Endothelial cell of umbilical vein (primary cell): ENCODE measurements at regions not wholly inside any gene's neighbourhood (a gene's known extent, or its start where the extent isn't known, plus 50 kb on each side); places are given as distances from the start of the nearest gene placed in this dataset.

Experiments
- BruUV-seq: library from RNA; stranded (reverse); fragments of 400-500 nt; replicated peaks from 2 replicates; lab custom pipeline; 2021; lab: Mats Ljungman, UMichigan
- CTCF ChIA-PET: fragments of 300-600, 350-600 bp; sonication (Branson Sonifier 250); formaldehyde crosslinking; loops from one replicate; lab custom pipeline; 2021; ENCODE audit warnings: antibody characterized with exemption, inconsistent platforms; lab: Charles Lee
- POLR2A ChIA-PET: fragments of 300-600, 350-600 bp; sonication (Branson Sonifier 250); formaldehyde crosslinking; loops from one replicate; lab custom pipeline; 2021; ENCODE audit warnings: antibody characterized with exemption, inconsistent platforms; lab: Charles Lee
- DNase-seq: peaks from one replicate; pipeline ENCODE4 v3.0.0-alpha.2; 2011; ENCODE audit warnings: low read depth, low spot score
- FAIRE-seq: peaks from 2 replicates; lab custom pipeline; 2011; peaks lifted over from hg19 to GRCh38; lab: Jason Lieb, UNC
- H2AFZ ChIP-seq: 2 replicates; pipeline ENCODE4 v1.6.0; 2012; ENCODE audit warnings: low read depth, low read length, control low read depth, inconsistent platforms
- H3K27ac ChIP-seq: 2 replicates; pipeline ENCODE4 v1.5.1; 2011; ENCODE audit warnings: low read depth, mild to moderate bottlenecking, control low read depth, low read length, moderate library complexity; ENCODE audit not compliant: insufficient read depth
- H3K27me3 ChIP-seq, 2 experiments: 2 replicates each; pipeline versions ENCODE4 v1.6.0 to v1.6.1; 2011; ENCODE audit warnings: low read length in 2 of 2, mixed read lengths in 1 of 2; ENCODE audit not compliant: control insufficient read depth in 2 of 2, insufficient read depth in 2 of 2
- H3K36me3 ChIP-seq, 2 experiments: 2 replicates in 1 of 2; 3 replicates in 1 of 2; pipeline ENCODE4 v1.5.1; 2011; ENCODE audit warnings: low read length in 2 of 2, mild to moderate bottlenecking in 1 of 2, moderate library complexity in 1 of 2; ENCODE audit not compliant: control insufficient read depth in 2 of 2, insufficient read depth in 2 of 2; ENCODE audit errors: extremely low read depth in 1 of 2
- H3K4me1 ChIP-seq: 3 replicates; pipeline ENCODE4 v1.5.1; 2011; ENCODE audit warnings: mild to moderate bottlenecking, low read length; ENCODE audit not compliant: control insufficient read depth, insufficient read depth; ENCODE audit errors: extremely low read depth
- H3K4me2 ChIP-seq: 2 replicates; pipeline ENCODE4 v1.6.1; 2011; ENCODE audit warnings: low read length, control low read depth, mixed read lengths; ENCODE audit not compliant: insufficient read depth
- H3K4me3 ChIP-seq, 3 experiments: fragments of 200-600 bp in 1 of 3; sonication (generic), shearing (Covaris generic) in 1 of 3; replicated peaks in 1 of 3; 2 replicates each; pipeline ENCODE4 v1.5.1; 2011 to 2016; ENCODE audit warnings: control low read depth in 3 of 3, low read length in 3 of 3, mild to moderate bottlenecking in 2 of 3, inconsistent platforms in 1 of 3, low read depth in 1 of 3, moderate library complexity in 1 of 3; ENCODE audit not compliant: insufficient read depth in 1 of 3
- H3K79me2 ChIP-seq: 2 replicates; pipeline ENCODE4 v1.6.0; 2012; ENCODE audit warnings: low read length, inconsistent platforms; ENCODE audit not compliant: control insufficient read depth, insufficient read depth
- H3K9ac ChIP-seq: replicated peaks from 2 replicates; pipeline ENCODE3; 2011; ENCODE audit warnings: low read length, control low read depth; ENCODE audit not compliant: insufficient read depth; ENCODE audit errors: extremely low read depth
- H3K9me1 ChIP-seq: replicated peaks from 3 replicates; pipeline ENCODE4 v1.6.0; 2011; ENCODE audit warnings: mild to moderate bottlenecking, low read length; ENCODE audit not compliant: control insufficient read depth, insufficient read depth; ENCODE audit errors: extremely low read depth
- H3K9me3 ChIP-seq: replicated peaks from 2 replicates; pipeline ENCODE4 v1.5.1; 2012; ENCODE audit warnings: low read length, inconsistent platforms; ENCODE audit not compliant: control insufficient read depth, insufficient read depth
- H4K20me1 ChIP-seq: replicated peaks from 2 replicates; pipeline ENCODE3; 2011; ENCODE audit warnings: mild to moderate bottlenecking, low read length; ENCODE audit not compliant: control insufficient read depth, insufficient read depth; ENCODE audit errors: extremely low read depth
- CTCF ChIP-seq, 2 donors: IDR thresholded peaks; 1 replicate in 1 of 2; 2 replicates in 1 of 2; pipeline ENCODE4 v1.5.1; 2011; ENCODE audit warnings: low read length in 2 of 2, mild to moderate bottlenecking in 2 of 2, moderate library complexity in 2 of 2, control low read depth in 1 of 2, inconsistent platforms in 1 of 2, low read depth in 1 of 2; ENCODE audit not compliant: insufficient read depth in 1 of 2; ENCODE audit errors: extremely low read depth in 1 of 2
- EZH2 ChIP-seq: IDR thresholded peaks from 2 replicates; pipeline ENCODE4 v1.6.1; 2012; ENCODE audit warnings: borderline replicate concordance, low read depth, mild to moderate bottlenecking, moderate library complexity, low read length, inconsistent platforms; ENCODE audit not compliant: severe bottlenecking
- FOS ChIP-seq: IDR thresholded peaks from 2 replicates; pipeline ENCODE4 v1.6.1; 2011; ENCODE audit warnings: mild to moderate bottlenecking, low read length, moderate library complexity, borderline replicate concordance; ENCODE audit not compliant: insufficient read depth
- GATA2 ChIP-seq: IDR thresholded peaks from 2 replicates; pipeline ENCODE4 v1.7.0; 2011; ENCODE audit warnings: low read depth, mild to moderate bottlenecking, moderate library complexity, mixed read lengths, low read length; ENCODE audit not compliant: insufficient read length, insufficient read depth
- JUN ChIP-seq: IDR thresholded peaks from 2 replicates; pipeline ENCODE4 v1.6.1; 2011; ENCODE audit warnings: borderline replicate concordance, low read depth; ENCODE audit not compliant: insufficient read length, insufficient read depth
- MYC ChIP-seq: IDR thresholded peaks from one replicate; pipeline ENCODE4 v1.6.1; 2011; ENCODE audit warnings: mild to moderate bottlenecking, low read depth, low read length
- POLR2A ChIP-seq: IDR thresholded peaks from 2 replicates; pipeline ENCODE4 v1.6.1; 2012; ENCODE audit warnings: low read depth, mild to moderate bottlenecking, control low read depth, low read length
- POLR2AphosphoS5 ChIP-seq: IDR thresholded peaks from 2 replicates; pipeline ENCODE4 v1.6.1; 2012; ENCODE audit warnings: low read depth, mild to moderate bottlenecking, control low read depth, low read length, moderate library complexity; ENCODE audit not compliant: insufficient read depth
- dilution Hi-C: fragments of 300-500 bp; cut with MboI; formaldehyde crosslinking; loops from one replicate; pipeline ENCODE4 v1.15.0; 2019; ENCODE audit warnings: low sequenced_read_pairs; ENCODE audit not compliant: extremely low pct_ligation_motif_present
- intact Hi-C: fragments of 100-400 bp; cut with micrococcal nuclease; formaldehyde crosslinking; loops from one replicate; pipeline ENCODE4 v1.10.0; 2022
- TF ChIP-seq, protein P1 (sequence below): IDR thresholded peaks from 2 replicates; pipeline ENCODE4 v1.6.1; 2011; ENCODE audit not compliant: insufficient read depth, insufficient read length

DNA sequence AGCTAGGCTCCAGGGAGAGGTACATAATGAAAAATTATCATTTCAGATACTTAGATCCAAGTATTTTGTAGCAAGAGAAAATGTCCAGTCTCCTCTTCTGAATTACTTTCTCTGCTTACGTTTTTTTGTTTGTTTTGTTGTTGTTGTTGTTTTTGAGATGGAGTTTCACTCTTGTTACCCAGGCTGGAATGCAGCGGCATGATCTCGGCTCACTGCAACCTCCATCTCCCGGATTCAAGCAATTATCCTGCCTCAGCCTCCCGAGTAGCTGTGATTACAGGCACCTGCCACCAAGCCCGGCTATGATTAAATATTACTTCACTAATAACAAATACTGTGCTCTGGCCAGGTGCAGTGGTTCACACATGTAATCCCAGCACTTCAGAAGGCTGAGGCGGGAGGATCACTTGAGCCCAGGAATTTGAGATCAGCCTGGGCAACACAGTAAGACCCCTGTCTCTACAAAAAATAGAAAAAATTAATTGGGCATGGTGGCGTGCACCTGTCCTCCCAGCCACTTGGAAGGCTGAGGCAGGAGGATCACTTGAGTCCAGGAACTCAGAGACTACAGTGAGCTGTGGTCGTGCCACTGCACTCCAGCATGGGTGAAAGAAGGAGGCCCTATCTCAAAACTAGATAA is 155.0 kb upstream of the JARID2 start:
- no peaks in the 10 kb centered on the region for H4K20me1 ChIP-seq
- H3K4me2 ChIP-seq, result no peak overlapping the region
- TF ChIP-seq, protein P1, sequence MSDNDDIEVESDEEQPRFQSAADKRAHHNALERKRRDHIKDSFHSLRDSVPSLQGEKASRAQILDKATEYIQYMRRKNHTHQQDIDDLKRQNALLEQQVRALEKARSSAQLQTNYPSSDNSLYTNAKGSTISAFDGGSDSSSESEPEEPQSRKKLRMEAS, result no peak
- no peak for TF ChIP-seq MYC
- no peak for TF ChIP-seq POLR2AphosphoS5
- TF ChIP-seq POLR2A, result no peak
- TF ChIP-seq JUN, result no peak
- TF ChIP-seq EZH2, result no peak
- no peak for TF ChIP-seq FOS
- no peak for TF ChIP-seq CTCF (IDR thresholded peaks at IDR 0.05; ENCODE audit: extremely low read depth in 1 of 2, insufficient read depth in 1 of 2, low read depth in 1 of 2, low read length in 2 of 2)
- no peak for TF ChIP-seq GATA2
- no peak for DNase-seq
- POLR2A ChIA-PET, result no interaction called here
- H3K79me2 ChIP-seq, result no peaks in the 10 kb centered on the region
- H3K9me3 ChIP-seq, result peaks cover 2% of the 10 kb centered on the region
- H3K4me1 ChIP-seq, result no peaks in the 10 kb centered on the region
- BruUV-seq, result no TSS peak
- no peaks in the 10 kb centered on the region for H3K27me3 ChIP-seq
- no peaks in the 10 kb centered on the region for H3K9me1 ChIP-seq
- CTCF ChIA-PET, result no interaction called here
- intact Hi-C loops, result no loop called here
- H3K9ac ChIP-seq, result no peak overlapping the region
- H3K4me3 ChIP-seq, result no peak overlapping the region
- no peak overlapping the region for H3K27ac ChIP-seq
- H3K36me3 ChIP-seq, result no peaks in the 10 kb centered on the region
- H2AFZ ChIP-seq, result no peak overlapping the region
- FAIRE-seq, result no peak
- dilution Hi-C loops, result no loop called here
